Brain microvascular endothelial cell (primary cell): ENCODE measurements at regions not wholly inside any gene's neighbourhood (a gene's known extent, or its start where the extent isn't known, plus 50 kb on each side); places are given as distances from the start of the nearest gene placed in this dataset.

Experiments
- DNase-seq: peaks from one replicate; pipeline ENCODE4 v3.0.0-alpha.2; 2020
- H3K27ac ChIP-seq: fragments of 250-450 bp; sonication (Bioruptor Pico); 2 replicates; pipeline ENCODE4 v1.5.1; 2020; ENCODE audit warnings: mild to moderate bottlenecking, moderate library complexity
- H3K27me3 ChIP-seq: fragments of 250-450 bp; sonication (Bioruptor Pico); replicated peaks from 2 replicates; pipeline ENCODE4 v1.5.1; 2020; ENCODE audit warnings: mild to moderate bottlenecking
- H3K36me3 ChIP-seq: fragments of 250-450 bp; sonication (Bioruptor Pico); replicated peaks from 2 replicates; pipeline ENCODE4 v1.5.1; 2020; ENCODE audit warnings: mild to moderate bottlenecking
- H3K4me3 ChIP-seq: 2 replicates; pipeline ENCODE4 v1.5.1; 2011; ENCODE audit warnings: low read depth, mild to moderate bottlenecking, control low read depth, low read length, moderate library complexity
- in situ Hi-C: cut with HindIII; loops from 2 replicates; pipeline ENCODE4 v1.10.0; 2017; ENCODE audit warnings: low sequenced_read_pairs, low pct_ligation_motif_present
- TF ChIP-seq, protein P1 (sequence below): IDR thresholded peaks from 2 replicates; pipeline ENCODE4 v1.5.1; 2011; ENCODE audit warnings: low read depth, mild to moderate bottlenecking, moderate library complexity, low read length, control low read depth, inconsistent platforms; ENCODE audit errors: missing control alignments

DNA sequence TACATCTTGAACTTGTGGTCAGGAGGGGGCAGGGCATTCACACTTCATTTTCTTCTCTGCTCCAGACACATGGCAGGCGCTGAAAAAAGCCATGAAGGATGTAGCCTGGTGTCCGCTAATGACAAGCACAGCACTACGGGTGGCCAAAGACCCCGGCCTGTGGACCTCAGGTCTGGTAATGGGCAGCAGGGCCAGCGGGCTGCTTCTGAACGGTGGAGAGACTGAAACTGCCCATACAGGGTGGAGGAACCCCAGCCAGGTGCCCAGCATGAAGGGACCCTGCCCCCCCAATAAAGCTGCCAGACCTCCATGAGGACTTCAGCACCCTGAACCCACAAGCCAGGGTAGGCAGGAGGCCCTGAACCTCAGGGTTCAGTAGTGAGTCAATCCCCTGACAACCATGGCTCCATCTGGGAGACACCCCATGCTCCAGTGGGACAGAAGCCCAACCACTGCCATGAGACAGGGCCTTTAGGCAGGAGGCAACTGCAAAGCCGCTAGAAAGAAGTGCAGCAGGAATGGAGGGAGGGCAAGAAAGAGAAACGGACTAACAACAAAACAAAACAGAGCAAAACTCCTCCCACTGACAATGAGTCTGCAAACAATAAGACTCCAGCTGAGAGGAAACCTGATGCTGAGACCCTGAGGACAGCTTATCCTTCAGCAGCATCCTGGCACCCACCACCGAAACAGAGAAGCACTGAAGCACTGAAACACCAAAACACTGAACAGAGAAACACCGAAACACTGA is 140.2 kb upstream of the PPP2R2D start:
- in situ Hi-C loops: no loop called here
- no peak for DNase-seq
- no peaks in the 10 kb centered on the region for H3K27me3 ChIP-seq
- H3K27ac ChIP-seq: no peak overlapping the region
- TF ChIP-seq, protein P1, sequence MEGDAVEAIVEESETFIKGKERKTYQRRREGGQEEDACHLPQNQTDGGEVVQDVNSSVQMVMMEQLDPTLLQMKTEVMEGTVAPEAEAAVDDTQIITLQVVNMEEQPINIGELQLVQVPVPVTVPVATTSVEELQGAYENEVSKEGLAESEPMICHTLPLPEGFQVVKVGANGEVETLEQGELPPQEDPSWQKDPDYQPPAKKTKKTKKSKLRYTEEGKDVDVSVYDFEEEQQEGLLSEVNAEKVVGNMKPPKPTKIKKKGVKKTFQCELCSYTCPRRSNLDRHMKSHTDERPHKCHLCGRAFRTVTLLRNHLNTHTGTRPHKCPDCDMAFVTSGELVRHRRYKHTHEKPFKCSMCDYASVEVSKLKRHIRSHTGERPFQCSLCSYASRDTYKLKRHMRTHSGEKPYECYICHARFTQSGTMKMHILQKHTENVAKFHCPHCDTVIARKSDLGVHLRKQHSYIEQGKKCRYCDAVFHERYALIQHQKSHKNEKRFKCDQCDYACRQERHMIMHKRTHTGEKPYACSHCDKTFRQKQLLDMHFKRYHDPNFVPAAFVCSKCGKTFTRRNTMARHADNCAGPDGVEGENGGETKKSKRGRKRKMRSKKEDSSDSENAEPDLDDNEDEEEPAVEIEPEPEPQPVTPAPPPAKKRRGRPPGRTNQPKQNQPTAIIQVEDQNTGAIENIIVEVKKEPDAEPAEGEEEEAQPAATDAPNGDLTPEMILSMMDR: no peak
- H3K36me3 ChIP-seq: no peaks in the 10 kb centered on the region
- no peak overlapping the region for H3K4me3 ChIP-seq

DNA sequence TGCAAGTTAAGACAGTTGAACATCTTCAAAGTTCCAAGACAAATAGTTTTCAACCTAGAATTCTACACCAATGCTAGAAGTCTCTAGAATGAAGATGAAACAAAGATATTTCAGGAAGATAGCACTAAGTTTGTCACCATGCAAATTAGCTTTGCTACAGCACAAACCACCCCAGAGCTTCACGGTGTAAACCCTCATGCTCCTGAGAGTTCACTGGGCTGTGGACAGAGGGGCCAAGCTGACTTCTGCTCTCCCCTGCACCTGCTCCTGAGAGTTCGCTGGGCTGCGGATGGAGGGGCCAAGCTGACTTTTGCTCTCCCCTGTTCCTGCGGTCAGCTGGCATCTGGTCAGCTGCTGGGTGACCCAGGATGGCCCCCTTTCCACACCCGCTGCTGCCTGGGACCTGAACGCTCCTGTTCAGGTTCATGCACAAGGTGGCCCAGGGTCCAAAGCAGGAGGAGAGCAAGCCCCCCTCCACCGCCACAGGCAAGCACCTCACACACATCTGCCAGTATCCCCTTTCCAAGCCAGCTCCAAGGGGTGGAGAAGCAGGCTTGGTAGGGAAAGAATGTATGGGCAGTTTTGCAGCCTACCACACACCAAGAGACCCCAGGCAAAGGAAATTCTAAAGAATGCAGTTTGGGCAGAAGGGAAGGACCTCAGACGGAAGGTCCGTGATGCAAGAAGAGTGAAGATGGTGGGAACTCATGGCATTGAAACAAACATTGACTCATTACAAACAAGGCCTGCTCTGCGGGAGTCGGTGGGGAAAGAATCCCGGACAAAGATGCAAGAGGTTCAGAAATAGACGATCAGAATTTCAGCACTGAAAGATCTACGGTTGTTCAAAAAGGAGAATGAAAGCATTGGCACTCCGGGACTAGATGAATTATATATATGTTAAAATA is 137.8 kb upstream of the PPP2R2D start:
- DNase-seq: no peak
- TF ChIP-seq, protein P1: no peak
- Histone ChIP-seq H3K27me3 (no peaks in the 10 kb centered on the region), H3K4me3 (no peak overlapping the region), H3K36me3 (no peaks in the 10 kb centered on the region), H3K27ac (no peak overlapping the region)
- in situ Hi-C loops: no loop called here

DNA sequence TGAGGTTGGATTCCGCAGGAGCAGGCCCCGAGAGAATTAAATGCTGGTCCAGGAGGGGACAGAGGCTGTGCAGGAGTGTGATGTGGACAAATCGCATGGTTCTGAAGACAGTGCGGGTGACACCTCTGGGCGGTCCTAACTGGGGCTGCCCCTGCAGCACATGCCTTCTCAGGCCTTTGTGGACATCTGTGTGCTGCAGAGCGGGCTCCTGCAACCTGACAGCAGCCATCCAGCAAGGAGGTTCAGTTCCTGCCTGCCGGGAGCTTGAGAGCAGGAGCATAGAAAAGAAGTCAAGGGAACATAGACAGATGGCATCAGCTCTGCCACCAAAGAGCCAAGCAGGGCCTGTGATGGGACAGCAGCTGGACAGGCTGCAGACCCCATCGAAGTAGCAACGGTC is 135.9 kb upstream of the PPP2R2D start:
- no peak overlapping the region for H3K27ac ChIP-seq
- H3K27me3 ChIP-seq: no peaks in the 10 kb centered on the region
- TF ChIP-seq, protein P1: no peak
- in situ Hi-C loops: no loop called here
- no peak overlapping the region for H3K4me3 ChIP-seq
- no peaks in the 10 kb centered on the region for H3K36me3 ChIP-seq
- no peak for DNase-seq

DNA sequence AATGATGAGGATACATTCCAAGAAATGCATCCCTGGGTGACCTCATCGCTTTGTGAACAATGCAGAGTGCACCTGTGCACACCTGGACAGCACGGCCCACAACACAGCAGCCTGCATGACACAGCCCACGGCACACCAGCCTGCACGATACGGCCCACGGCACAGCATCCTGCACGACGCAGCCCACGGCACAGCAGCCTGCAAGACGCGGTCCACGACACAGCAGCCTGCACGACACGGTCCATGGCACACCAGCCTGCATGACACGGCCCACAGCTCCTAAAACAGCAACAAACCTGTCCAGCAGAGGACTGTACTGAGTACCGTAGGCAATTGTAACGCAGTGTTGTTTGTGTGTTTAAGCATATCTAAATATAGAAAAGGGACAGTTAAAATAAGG is 134.7 kb upstream of the PPP2R2D start:
- H3K27ac ChIP-seq: no peak overlapping the region
- TF ChIP-seq, protein P1: no peak
- no peaks in the 10 kb centered on the region for H3K36me3 ChIP-seq
- H3K4me3 ChIP-seq: no peak overlapping the region
- no peaks in the 10 kb centered on the region for H3K27me3 ChIP-seq
- in situ Hi-C loops: no loop called here
- no peak for DNase-seq

DNA sequence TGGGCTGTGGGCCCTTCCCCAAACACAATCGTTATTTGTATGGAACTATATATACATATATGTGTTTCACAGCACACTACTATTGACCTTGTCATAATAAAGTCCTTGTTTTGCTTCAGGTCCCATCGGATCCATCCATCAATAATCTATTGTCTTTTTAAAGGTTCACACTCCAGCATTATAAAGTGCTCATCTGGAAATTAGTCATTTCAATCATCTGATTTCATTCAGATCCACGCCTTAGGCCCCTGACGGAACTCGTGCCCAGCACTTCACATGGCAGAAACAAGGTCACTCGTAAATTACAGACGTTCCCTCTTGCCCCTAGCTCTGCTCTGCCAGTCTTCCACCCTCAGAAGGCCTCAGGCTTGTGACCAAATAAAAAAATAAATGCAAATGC is 133.1 kb upstream of the PPP2R2D start:
- DNase-seq: no peak
- no peak overlapping the region for H3K27ac ChIP-seq

More for the DNA sequence above, 133.1 kb upstream of the PPP2R2D start:
- no peaks in the 10 kb centered on the region for H3K36me3 ChIP-seq
- TF ChIP-seq, protein P1: no peak
- in situ Hi-C loops: no loop called here
- H3K4me3 ChIP-seq: no peak overlapping the region
- no peaks in the 10 kb centered on the region for H3K27me3 ChIP-seq
